GM23248 (cell line): ENCODE measurements at regions not wholly inside any gene's neighbourhood (a gene's known extent, or its start where the extent isn't known, plus 50 kb on each side); places are given as distances from the start of the nearest gene placed in this dataset.
A peak's percentile ranks its signal among the peaks of the same experiment; 100 is the strongest.

Experiments used
- DNase-seq: peaks from one replicate; pipeline ENCODE4 v3.0.0-alpha.2; 2015
- H2AFZ ChIP-seq: fragments of 200-600 bp; sonication (generic); 2 replicates; pipeline ENCODE4 v1.6.1; 2016; ENCODE audit warnings: antibody characterized with exemption
- H3F3A ChIP-seq: fragments of 200-600 bp; sonication (generic); 2 replicates; pipeline ENCODE4 v1.6.1; 2016; ENCODE audit warnings: mild to moderate bottlenecking, antibody characterized with exemption, mixed run types; ENCODE audit not compliant: insufficient read depth
- H3K27ac ChIP-seq: fragments of 200-600 bp; sonication (generic); 2 replicates; pipeline ENCODE4 v1.5.1; 2016; ENCODE audit warnings: mild to moderate bottlenecking
- H3K27me3 ChIP-seq: fragments of 200-600 bp; sonication (generic); replicated peaks from 2 replicates; pipeline ENCODE4 v1.6.1; 2016; ENCODE audit warnings: mild to moderate bottlenecking; ENCODE audit not compliant: insufficient read depth
- H3K36me3 ChIP-seq: fragments of 200-600 bp; sonication (generic); 2 replicates; pipeline ENCODE4 v1.6.1; 2016; ENCODE audit warnings: low read depth, mild to moderate bottlenecking
- H3K4me1 ChIP-seq: fragments of 200-600 bp; sonication (generic); 2 replicates; pipeline ENCODE4 v1.6.1; 2016; ENCODE audit warnings: mild to moderate bottlenecking; ENCODE audit not compliant: insufficient read depth
- H3K4me2 ChIP-seq: fragments of 200-600 bp; sonication (generic); one replicate; pipeline ENCODE4 v1.6.1; 2016; ENCODE audit warnings: mild to moderate bottlenecking; ENCODE audit not compliant: unreplicated experiment
- H3K4me3 ChIP-seq: fragments of 200-600 bp; sonication (generic); 2 replicates; pipeline ENCODE4 v1.5.1; 2016; ENCODE audit warnings: mild to moderate bottlenecking
- H3K79me2 ChIP-seq: fragments of 200-600 bp; sonication (generic); 2 replicates; pipeline ENCODE4 v1.6.1; 2016; ENCODE audit warnings: mild to moderate bottlenecking; ENCODE audit not compliant: insufficient read depth
- H3K9ac ChIP-seq: fragments of 200-600 bp; sonication (generic); 2 replicates; pipeline ENCODE4 v1.6.1; 2016; ENCODE audit warnings: mild to moderate bottlenecking
- H3K9me2 ChIP-seq: fragments of 200-600 bp; sonication (generic); 2 replicates; pipeline ENCODE4 v1.6.1; 2016; ENCODE audit warnings: mixed run types, mild to moderate bottlenecking, moderate library complexity; ENCODE audit not compliant: insufficient read depth
- H3K9me3 ChIP-seq: fragments of 200-600 bp; sonication (generic); one replicate; pipeline ENCODE4 v1.6.1; 2017; ENCODE audit warnings: low read depth
- H4K20me1 ChIP-seq: fragments of 200-600 bp; sonication (generic); 2 replicates; pipeline ENCODE4 v1.6.0; 2016; ENCODE audit not compliant: insufficient read depth
- EZH2 ChIP-seq: fragments of 200-600 bp; sonication (generic); IDR thresholded peaks from 2 replicates; pipeline ENCODE4 v1.6.1; 2018; ENCODE audit warnings: antibody characterized with exemption, mild to moderate bottlenecking; ENCODE audit not compliant: insufficient read depth, poor library complexity, severe bottlenecking
- EZH2phosphoT487 ChIP-seq: fragments of 200-600 bp; sonication (generic); IDR thresholded peaks from 2 replicates; pipeline ENCODE4 v1.6.1; 2018; ENCODE audit warnings: antibody characterized with exemption, moderate library complexity, mild to moderate bottlenecking, low read depth; ENCODE audit not compliant: insufficient read depth
- WGBS, 2 experiments: methylation state at CpG; one replicate each; pipeline ENCODE4 v1.1.6; 2015 to 2017; ENCODE audit warnings: low lambda C conversion rate in 2 of 2, low coverage in 1 of 2; ENCODE audit errors: missing lambda C conversion rate in 2 of 2; 5-methylcytosine and 5-hydroxymethylcytosine counted together
- in situ Hi-C: fragments of 300-500 bp; cut with MboI; formaldehyde crosslinking; loops from 2 replicates; pipeline ENCODE4 v1.15.0; 2020

- H3K27me3 ChIP-seq = no peaks in the 10 kb centered on the region
- H3K9me2 ChIP-seq = no peaks in the 10 kb centered on the region
- no peak for DNase-seq
- no peak overlapping the region for H2AFZ ChIP-seq
- 58 to 64% methylated on average over 6 of the region's 6 CpGs for WGBS, 2 experiments
- no peak for TF ChIP-seq EZH2
- TF ChIP-seq EZH2phosphoT487 = no peak
- H3K4me1 ChIP-seq = peaks cover 15% of the 10 kb centered on the region
- H3K27ac ChIP-seq = no peak overlapping the region
- in situ Hi-C loops = loop anchor here (10.0 kb wide), 1 partner anchor 60 kb away; no protein-coding TSS in a partner anchor
- H3K36me3 ChIP-seq = no peaks in the 10 kb centered on the region
- H3K9me3 ChIP-seq = no peaks in the 10 kb centered on the region
- no peak overlapping the region for H3K4me2 ChIP-seq
- no peak overlapping the region for H3K9ac ChIP-seq
- no peaks in the 10 kb centered on the region for H4K20me1 ChIP-seq
- H3K79me2 ChIP-seq = no peaks in the 10 kb centered on the region
- H3K4me3 ChIP-seq = no peak overlapping the region
- H3F3A ChIP-seq = no peaks in the 10 kb centered on the region
Observed at GRCh38 chr20:10984913-10985312, 311.1 kb upstream of the JAG1 start.

GRCh38 chr20:10985536-10985935, 311.7 kb upstream of the JAG1 start:
- H3K9me3 ChIP-seq = no peaks in the 10 kb centered on the region
- no peak overlapping the region for H3K9ac ChIP-seq
- no peaks in the 10 kb centered on the region for H3K79me2 ChIP-seq
- H3K27me3 ChIP-seq = no peaks in the 10 kb centered on the region
- no peak overlapping the region for H3K4me2 ChIP-seq
- H3K9me2 ChIP-seq = no peaks in the 10 kb centered on the region
- 0 to 3% methylated on average over 1 of the region's 1 CpG for WGBS, 2 experiments
- TF ChIP-seq EZH2 (no peak), EZH2phosphoT487 (no peak)
- H3K4me3 ChIP-seq = no peak overlapping the region
- no peaks in the 10 kb centered on the region for H4K20me1 ChIP-seq
- no peaks in the 10 kb centered on the region for H3F3A ChIP-seq
- H3K4me1 ChIP-seq = peaks cover 15% of the 10 kb centered on the region
- no peak overlapping the region for H3K27ac ChIP-seq
- H3K36me3 ChIP-seq = no peaks in the 10 kb centered on the region
- peak; percentile 69 for DNase-seq
- in situ Hi-C loops = loop anchor here (10.0 kb wide), 1 partner anchor 59 kb away; no protein-coding TSS in a partner anchor
- H2AFZ ChIP-seq = no peak overlapping the region

GRCh38 chr20:10986586-10986985, 312.8 kb upstream of the JAG1 start:
- H3K4me1 ChIP-seq = peaks cover 15% of the 10 kb centered on the region
- H3F3A ChIP-seq = no peaks in the 10 kb centered on the region
- H4K20me1 ChIP-seq = no peaks in the 10 kb centered on the region
- no peak overlapping the region for H3K4me2 ChIP-seq
- no peaks in the 10 kb centered on the region for H3K9me3 ChIP-seq
- TF ChIP-seq EZH2 (no peak), EZH2phosphoT487 (no peak)
- no peak overlapping the region for H3K9ac ChIP-seq
- no peaks in the 10 kb centered on the region for H3K36me3 ChIP-seq
- no peaks in the 10 kb centered on the region for H3K27me3 ChIP-seq
- H3K79me2 ChIP-seq = no peaks in the 10 kb centered on the region
- no peaks in the 10 kb centered on the region for H3K9me2 ChIP-seq
- in situ Hi-C loops = loop anchor here (10.0 kb wide), 1 partner anchor 58 kb away; no protein-coding TSS in a partner anchor
- DNase-seq = no peak
- H2AFZ ChIP-seq = no peak overlapping the region
- H3K27ac ChIP-seq = no peak overlapping the region
- 86 to 97% methylated on average over 5 of the region's 5 CpGs for WGBS, 2 experiments
- no peak overlapping the region for H3K4me3 ChIP-seq

GRCh38 chr20:10987651-10988383, 314.0 kb upstream of the JAG1 start:
- Histone ChIP-seq H3K27ac (no peak overlapping the region), H3K4me1 (peaks cover 8% of the 10 kb centered on the region), H3K9me3 (no peaks in the 10 kb centered on the region), H2AFZ (no peak overlapping the region), H3K4me3 (no peak overlapping the region), H3K9ac (no peak overlapping the region), H3K27me3 (no peaks in the 10 kb centered on the region), H3K79me2 (no peaks in the 10 kb centered on the region), H3F3A (no peaks in the 10 kb centered on the region), H3K36me3 (no peaks in the 10 kb centered on the region), H4K20me1 (no peaks in the 10 kb centered on the region), H3K9me2 (no peaks in the 10 kb centered on the region), H3K4me2 (no peak overlapping the region)
- no peak for DNase-seq
- in situ Hi-C loops = loop anchor here (10.0 kb wide), 1 partner anchor 57 kb away; no protein-coding TSS in a partner anchor
- TF ChIP-seq EZH2 (no peak), EZH2phosphoT487 (no peak)
- 64 to 66% methylated on average over 5 of the region's 5 CpGs for WGBS, 2 experiments
